ENCODE measurements at regions not wholly inside any gene's neighbourhood (a gene's known extent, or its start where the extent isn't known, plus 50 kb on each side); places are given as distances from the start of the nearest gene placed in this dataset.

GRCh38 chr1:221363039-221363438 is 378.9 kb downstream of the DUSP10 start:
- TF ChIP-seq CTCF (IDR thresholded peaks at IDR 0.05) = no peak
- H3K4me3 ChIP-seq = no peak overlapping the region
- DNase-seq = no peak
- 57 to 69% methylated on average over 2 of the region's 2 CpGs for WGBS, 2 donors
- no peaks in the 10 kb centered on the region for H3K36me3 ChIP-seq
- no peaks in the 10 kb centered on the region for H3K27me3 ChIP-seq
- no peak for ATAC-seq (ENCODE audit: low FRiP score in 2 of 2)
- H3K9me3 ChIP-seq = no peaks in the 10 kb centered on the region
- H3K27ac ChIP-seq = no peak overlapping the region
- peaks cover 0 to 2% (median 0%) of the 10 kb centered on the region in 4 donors for H3K4me1 ChIP-seq

GRCh38 chr1:221366495-221367110 is 375.3 kb downstream of the DUSP10 start:
- Histone ChIP-seq H3K36me3 (no peaks in the 10 kb centered on the region), H3K4me1 (peaks cover 0 to 2% (median 0%) of the 10 kb centered on the region in 4 donors), H3K4me3 (no peak overlapping the region), H3K27ac (no peak overlapping the region), H3K9me3 (no peaks in the 10 kb centered on the region), H3K27me3 (no peaks in the 10 kb centered on the region)
- ATAC-seq (ENCODE audit: low FRiP score in 2 of 2) (no peak), DNase-seq (no peak)
- WGBS, 2 donors = 70 to 81% methylated on average over 3 of the region's 3 CpGs
- no peak for TF ChIP-seq POLR2A (IDR thresholded peaks at IDR 0.05)
- no peak for TF ChIP-seq CTCF (IDR thresholded peaks at IDR 0.05)
- TF ChIP-seq EP300 (IDR thresholded peaks at IDR 0.05) = no peak
- TF ChIP-seq POLR2AphosphoS5 (IDR thresholded peaks at IDR 0.05) = no peak

- Histone ChIP-seq H3K4me1 (no peaks in the 10 kb centered on the region), H3K4me3 (no peak overlapping the region), H3K9me3 (no peaks in the 10 kb centered on the region), H3K36me3 (no peaks in the 10 kb centered on the region), H3K27me3 (no peaks in the 10 kb centered on the region), H3K27ac (no peak overlapping the region)
- WGBS, 2 donors = 75 to 85% methylated on average over 3 of the region's 3 CpGs
- ATAC-seq (ENCODE audit: low FRiP score in 2 of 2) (no peak), DNase-seq (no peak)
- TF ChIP-seq POLR2AphosphoS5 (IDR thresholded peaks at IDR 0.05) (no peak), CTCF (IDR thresholded peaks at IDR 0.05) (no peak), EP300 (IDR thresholded peaks at IDR 0.05) (no peak), POLR2A (IDR thresholded peaks at IDR 0.05) (no peak)
These were observed 370.2 kb downstream of the DUSP10 start for GRCh38 chr1:221371705-221372104.

- Histone ChIP-seq H3K36me3 (no peaks in the 10 kb centered on the region), H3K27ac (no peak overlapping the region), H3K4me1 (no peaks in the 10 kb centered on the region), H3K4me3 (no peak overlapping the region), H3K27me3 (no peaks in the 10 kb centered on the region), H3K9me3 (no peaks in the 10 kb centered on the region)
- WGBS, 2 donors = 94 to 100% methylated on average over 1 of the region's 1 CpG
- DNase-seq (no peak), ATAC-seq (ENCODE audit: low FRiP score in 2 of 2) (no peak)
- TF ChIP-seq POLR2A (IDR thresholded peaks at IDR 0.05) = no peak
- no peak for TF ChIP-seq POLR2AphosphoS5 (IDR thresholded peaks at IDR 0.05)
- TF ChIP-seq CTCF (IDR thresholded peaks at IDR 0.05) = no peak
- no peak for TF ChIP-seq EP300 (IDR thresholded peaks at IDR 0.05)
These were observed 368.1 kb downstream of the DUSP10 start for GRCh38 chr1:221373795-221374194.

- TF ChIP-seq POLR2AphosphoS5 (IDR thresholded peaks at IDR 0.05) (no peak), EP300 (IDR thresholded peaks at IDR 0.05) (no peak), POLR2A (IDR thresholded peaks at IDR 0.05) (no peak), CTCF (IDR thresholded peaks at IDR 0.05) (no peak)
- WGBS, 2 donors = 80 to 84% methylated on average over 5 of the region's 5 CpGs
- no peak overlapping the region for H3K4me3 ChIP-seq
- H3K9me3 ChIP-seq = no peaks in the 10 kb centered on the region
- H3K36me3 ChIP-seq = no peaks in the 10 kb centered on the region
- DNase-seq (no peak), ATAC-seq (ENCODE audit: low FRiP score in 2 of 2) (no peak)
- H3K27me3 ChIP-seq = no peaks in the 10 kb centered on the region
- no peaks in the 10 kb centered on the region for H3K4me1 ChIP-seq
- no peak overlapping the region for H3K27ac ChIP-seq
These were observed 365.6 kb downstream of the DUSP10 start for GRCh38 chr1:221376286-221376685.

All from upper lobe of left lung (tissue), 6 donors.